Cardiac muscle cell (in vitro differentiated cells and primary cell): ENCODE measurements at regions not wholly inside any gene's neighbourhood (a gene's known extent, or its start where the extent isn't known, plus 50 kb on each side); places are given as distances from the start of the nearest gene placed in this dataset.
"Not testable (repeated sequence)": the region's sequence is repeated elsewhere in the genome, so short reads cannot be mapped to it uniquely, and the experiment has no call there.

ENCODE experiments used
- DNase-seq, 2 donors: peaks; one replicate each; pipeline versions ENCODE4 v3.0.0 to v3.0.0-alpha.2; 2010 to 2017; ENCODE audit warnings: low read depth in 1 of 2, low spot score in 1 of 2
- H3K27ac ChIP-seq: fragments of 200-600 bp; sonication (generic); 2 replicates; pipeline ENCODE4 v1.5.1; 2016
- H3K27me3 ChIP-seq: fragments of 200-600 bp; sonication (generic); 2 replicates; pipeline ENCODE4 v1.6.0; 2016; ENCODE audit warnings: control low read depth
- H3K36me3 ChIP-seq: fragments of 200-600 bp; sonication (generic); 2 replicates; pipeline ENCODE4 v1.5.1; 2016; ENCODE audit warnings: control low read depth
- H3K4me1 ChIP-seq: fragments of 200-600 bp; sonication (generic); 2 replicates; pipeline ENCODE4 v1.8.1; 2017; ENCODE audit warnings: low read depth, mild to moderate bottlenecking, mixed run types
- H3K4me3 ChIP-seq: fragments of 200-600 bp; sonication (generic); 2 replicates; pipeline ENCODE4 v1.5.1; 2016; ENCODE audit warnings: mild to moderate bottlenecking
- H3K9me3 ChIP-seq: fragments of 200-600 bp; sonication (generic); 2 replicates; pipeline ENCODE4 v1.5.1; 2017; ENCODE audit warnings: low read depth, mild to moderate bottlenecking, control low read depth
- TF ChIP-seq, protein P1 (sequence below): IDR thresholded peaks from 2 replicates; pipeline ENCODE4 v1.5.1; 2012; ENCODE audit warnings: low read depth, mild to moderate bottlenecking, low read length

DNA sequence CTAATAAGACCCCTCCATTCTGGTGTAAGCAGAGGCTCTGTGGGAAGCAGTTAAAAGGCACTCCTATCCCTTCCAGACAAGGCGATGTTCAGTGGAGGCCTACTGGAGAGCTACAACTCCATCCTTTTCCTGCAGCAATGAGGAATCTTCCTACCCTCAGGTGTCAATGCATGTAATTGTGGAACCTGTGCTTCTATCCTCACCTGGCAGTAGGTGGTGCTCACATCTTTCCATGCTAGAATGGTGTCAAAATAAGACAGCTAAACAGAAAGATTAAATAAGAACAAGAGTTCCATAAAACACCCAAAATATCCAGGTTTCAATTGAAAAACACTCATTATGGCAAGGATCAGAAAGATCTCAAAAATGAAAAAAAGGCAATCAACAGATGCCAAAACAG is 224.6 kb downstream of the IL15 start:
- DNase-seq, result no peak
- no peaks in the 10 kb centered on the region for H3K4me1 ChIP-seq
- TF ChIP-seq, protein P1, sequence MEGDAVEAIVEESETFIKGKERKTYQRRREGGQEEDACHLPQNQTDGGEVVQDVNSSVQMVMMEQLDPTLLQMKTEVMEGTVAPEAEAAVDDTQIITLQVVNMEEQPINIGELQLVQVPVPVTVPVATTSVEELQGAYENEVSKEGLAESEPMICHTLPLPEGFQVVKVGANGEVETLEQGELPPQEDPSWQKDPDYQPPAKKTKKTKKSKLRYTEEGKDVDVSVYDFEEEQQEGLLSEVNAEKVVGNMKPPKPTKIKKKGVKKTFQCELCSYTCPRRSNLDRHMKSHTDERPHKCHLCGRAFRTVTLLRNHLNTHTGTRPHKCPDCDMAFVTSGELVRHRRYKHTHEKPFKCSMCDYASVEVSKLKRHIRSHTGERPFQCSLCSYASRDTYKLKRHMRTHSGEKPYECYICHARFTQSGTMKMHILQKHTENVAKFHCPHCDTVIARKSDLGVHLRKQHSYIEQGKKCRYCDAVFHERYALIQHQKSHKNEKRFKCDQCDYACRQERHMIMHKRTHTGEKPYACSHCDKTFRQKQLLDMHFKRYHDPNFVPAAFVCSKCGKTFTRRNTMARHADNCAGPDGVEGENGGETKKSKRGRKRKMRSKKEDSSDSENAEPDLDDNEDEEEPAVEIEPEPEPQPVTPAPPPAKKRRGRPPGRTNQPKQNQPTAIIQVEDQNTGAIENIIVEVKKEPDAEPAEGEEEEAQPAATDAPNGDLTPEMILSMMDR, result no peak

DNA sequence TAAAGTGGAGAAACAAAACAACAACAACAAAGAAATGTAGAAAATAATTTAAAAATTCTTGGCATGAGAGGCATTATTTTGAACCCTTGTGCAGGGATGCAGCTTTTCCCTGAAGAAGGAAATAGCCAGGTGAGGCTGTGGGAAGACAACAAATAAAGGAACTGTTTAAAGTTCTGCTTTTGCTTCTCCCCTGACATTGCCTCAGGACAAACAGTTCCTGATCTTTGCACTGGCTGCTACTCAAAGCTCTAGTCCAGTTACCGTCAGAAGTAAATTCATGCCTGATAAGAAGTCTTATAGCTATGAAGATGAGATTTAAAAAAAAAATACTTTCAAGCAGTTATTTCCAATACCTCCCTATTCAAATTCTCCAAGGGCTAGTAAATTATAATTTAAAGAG is 233.8 kb downstream of the IL15 start:
- peak overlapping the region; percentile 53 for H3K27ac ChIP-seq
- H3K36me3 ChIP-seq, result no peaks in the 10 kb centered on the region
- peaks cover 25% of the 10 kb centered on the region for H3K4me1 ChIP-seq
- no peak overlapping the region for H3K4me3 ChIP-seq
- DNase-seq, result no peak
- TF ChIP-seq, protein P1, result no peak
- no peaks in the 10 kb centered on the region for H3K27me3 ChIP-seq
- no peaks in the 10 kb centered on the region for H3K9me3 ChIP-seq

More for the DNA sequence above, 224.6 kb downstream of the IL15 start:
- no peak overlapping the region for H3K27ac ChIP-seq
- no peaks in the 10 kb centered on the region for H3K9me3 ChIP-seq
- no peaks in the 10 kb centered on the region for H3K36me3 ChIP-seq
- H3K27me3 ChIP-seq, result no peaks in the 10 kb centered on the region
- H3K4me3 ChIP-seq, result no peak overlapping the region

DNA sequence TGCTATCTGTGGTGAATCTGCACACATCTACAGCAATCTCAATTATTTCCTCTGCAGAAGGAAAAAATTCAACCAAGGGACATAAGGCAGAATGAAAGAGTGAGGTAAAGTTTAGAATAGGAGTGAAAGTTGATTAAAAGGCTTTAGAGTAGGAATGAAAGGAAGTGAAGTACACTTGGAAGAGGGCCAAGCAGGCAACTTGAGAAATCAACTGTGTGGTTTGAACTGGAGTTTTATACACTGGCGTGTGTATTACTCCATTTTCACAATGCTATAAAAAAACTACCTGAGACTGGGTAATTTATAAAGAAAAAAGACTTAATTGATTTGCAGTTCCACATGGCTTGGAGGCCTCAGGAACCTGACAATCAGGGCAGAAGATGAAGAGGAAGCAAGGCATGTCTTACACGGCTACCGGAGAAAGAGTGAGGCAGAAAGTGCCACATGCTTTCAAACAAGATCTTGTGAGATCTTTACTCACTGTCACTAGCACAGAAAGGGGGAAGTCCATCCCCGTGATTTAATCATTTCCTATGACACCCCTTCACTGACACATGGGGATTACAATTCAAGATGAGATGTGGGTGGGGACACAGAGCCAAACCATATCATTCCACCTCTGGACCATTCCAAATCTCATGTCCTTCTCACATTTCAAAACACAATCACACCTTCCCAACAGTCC is 234.8 kb downstream of the IL15 start:
- Histone ChIP-seq H3K4me1 (peaks cover 25% of the 10 kb centered on the region), H3K27ac (no peak overlapping the region), H3K36me3 (no peaks in the 10 kb centered on the region), H3K4me3 (no peak overlapping the region), H3K27me3 (no peaks in the 10 kb centered on the region), H3K9me3 (no peaks in the 10 kb centered on the region)
- peak in 1 of 2 donors; percentile 70 for DNase-seq
- TF ChIP-seq, protein P1, result no peak

DNA sequence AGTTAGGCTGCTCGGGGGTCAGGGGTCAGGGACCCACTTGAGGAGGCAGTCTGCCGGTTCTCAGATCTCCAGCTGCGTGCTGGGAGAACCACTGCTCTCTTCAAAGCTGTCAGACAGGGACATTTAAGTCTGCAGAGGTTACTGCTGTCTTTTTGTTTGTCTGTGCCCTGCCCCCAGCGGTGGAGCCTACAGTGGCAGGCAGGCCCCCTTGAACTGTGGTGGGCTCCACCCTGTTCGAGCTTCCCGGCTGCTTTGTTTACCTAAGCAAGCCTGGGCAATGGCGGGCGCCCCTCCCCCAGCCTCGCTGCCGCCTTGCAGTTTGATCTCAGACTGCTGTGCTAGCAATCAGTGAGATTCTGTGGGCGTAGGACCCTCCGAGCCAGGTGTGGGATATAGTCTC is 246.3 kb downstream of the IL15 start:
- not testable (repeated sequence) for DNase-seq, H3K4me1 ChIP-seq, H3K4me3 ChIP-seq, H3K9me3 ChIP-seq, H3K27me3 ChIP-seq, H3K27ac ChIP-seq, H3K36me3 ChIP-seq

DNA sequence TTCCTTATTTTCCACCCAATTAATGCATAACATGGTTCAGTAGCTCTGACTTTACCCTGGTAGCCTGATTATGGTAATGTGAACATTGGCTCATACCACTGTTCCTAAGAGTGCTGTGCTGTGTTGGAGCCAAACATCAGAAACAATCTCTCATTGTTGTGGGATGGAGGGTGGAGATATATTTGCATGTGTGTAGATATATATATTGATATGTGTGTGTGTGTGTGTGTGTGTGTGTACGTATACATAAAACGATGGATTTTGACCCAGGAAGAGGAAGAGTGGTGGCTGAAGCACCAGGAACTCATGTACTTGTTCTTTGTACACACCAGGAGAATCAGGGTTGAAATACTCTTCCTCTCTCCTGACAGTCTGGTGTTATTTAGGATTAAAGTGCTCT is 247.7 kb downstream of the IL15 start:
- Histone ChIP-seq H3K9me3 (no peaks in the 10 kb centered on the region), H3K4me3 (no peak overlapping the region), H3K36me3 (no peaks in the 10 kb centered on the region), H3K4me1 (no peaks in the 10 kb centered on the region), H3K27me3 (no peaks in the 10 kb centered on the region), H3K27ac (no peak overlapping the region)
- DNase-seq, result no peak
- TF ChIP-seq, protein P1, result no peak

DNA sequence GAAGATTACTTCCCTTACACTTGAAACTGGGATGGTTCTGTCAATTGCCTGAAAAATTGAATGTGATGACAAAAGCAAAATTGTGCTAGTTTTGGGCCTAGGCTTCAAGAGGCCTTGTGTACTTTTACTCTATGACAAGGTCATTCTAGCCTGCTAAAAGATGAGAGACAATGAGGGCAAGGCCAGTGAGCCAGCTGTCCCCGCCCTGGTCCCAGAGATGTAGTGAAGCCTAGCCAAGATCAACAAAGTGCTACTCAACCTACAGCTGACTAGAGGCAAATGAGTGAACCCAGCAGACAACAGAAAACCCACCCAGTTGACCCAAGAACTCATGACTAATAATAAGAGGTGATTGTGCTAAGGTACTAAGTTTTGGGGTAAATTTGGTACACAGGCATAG is 248.7 kb downstream of the IL15 start:
- no peak for DNase-seq
- H3K4me3 ChIP-seq, result no peak overlapping the region
- no peaks in the 10 kb centered on the region for H3K9me3 ChIP-seq
- peaks cover 4% of the 10 kb centered on the region for H3K4me1 ChIP-seq
- TF ChIP-seq, protein P1, result no peak
- no peaks in the 10 kb centered on the region for H3K27me3 ChIP-seq
- H3K27ac ChIP-seq, result no peak overlapping the region
- no peaks in the 10 kb centered on the region for H3K36me3 ChIP-seq
